Liver (tissue), 7 donors: ENCODE measurements at regions not wholly inside any gene's neighbourhood (a gene's known extent, or its start where the extent isn't known, plus 50 kb on each side); places are given as distances from the start of the nearest gene placed in this dataset.

ENCODE experiments used
- DNase-seq: peaks from one replicate; pipeline ENCODE4 v3.0.0-alpha.2; 2017; ENCODE audit warnings: low spot score
- H3K27ac ChIP-seq, 2 donors: one replicate each; pipeline ENCODE4 v1.7.0; 2013; ENCODE audit warnings: inconsistent platforms in 2 of 2, low read length in 2 of 2, control low read depth in 1 of 2, low read depth in 1 of 2, mild to moderate bottlenecking in 1 of 2
- H3K27me3 ChIP-seq, 4 donors: one replicate each; pipeline versions ENCODE4 v1.6.1 to v1.7.0; 2013; ENCODE audit warnings: low read length in 3 of 4, inconsistent platforms in 1 of 4, mild to moderate bottlenecking in 1 of 4, moderate library complexity in 1 of 4; ENCODE audit not compliant: control insufficient read depth in 4 of 4, insufficient read depth in 4 of 4
- H3K36me3 ChIP-seq, 4 donors: one replicate each; pipeline versions ENCODE4 v1.6.1 to v1.7.0; 2013; ENCODE audit warnings: low read length in 3 of 4, mild to moderate bottlenecking in 3 of 4, low read depth in 1 of 4, moderate library complexity in 1 of 4; ENCODE audit not compliant: control insufficient read depth in 4 of 4, insufficient read depth in 3 of 4
- H3K4me1 ChIP-seq, 4 donors: one replicate each; pipeline versions ENCODE4 v1.6.1 to v1.7.0; 2013; ENCODE audit warnings: low read length in 3 of 4, mild to moderate bottlenecking in 3 of 4, moderate library complexity in 1 of 4; ENCODE audit not compliant: control insufficient read depth in 4 of 4, insufficient read depth in 4 of 4
- H3K4me3 ChIP-seq, 3 donors: one replicate each; pipeline versions ENCODE4 v1.6.1 to v1.7.0; 2013; ENCODE audit warnings: low read length in 3 of 3, control low read depth in 1 of 3, low read depth in 1 of 3, mild to moderate bottlenecking in 1 of 3
- H3K9ac ChIP-seq, 2 donors: one replicate each; pipeline ENCODE4 v1.7.0; 2013; ENCODE audit warnings: low read length in 2 of 2, mild to moderate bottlenecking in 2 of 2, moderate library complexity in 2 of 2, control low read depth in 1 of 2, low read depth in 1 of 2
- H3K9me3 ChIP-seq, 4 donors: one replicate each; pipeline versions ENCODE4 v1.6.1 to v1.7.0; 2013; ENCODE audit warnings: low read length in 3 of 4; ENCODE audit not compliant: control insufficient read depth in 4 of 4
- FOXA2 ChIP-seq: IDR thresholded peaks from 2 replicates; pipeline ENCODE4 v1.6.1; 2016; ENCODE audit warnings: antibody characterized with exemption
- GABPA ChIP-seq, 2 donors: IDR thresholded peaks in 1 of 2; conservative IDR thresholded peaks in 1 of 2; 2 replicates each; pipeline ENCODE4 v1.6.1; 2016; ENCODE audit warnings: antibody characterized with exemption in 2 of 2, mild to moderate bottlenecking in 1 of 2, moderate library complexity in 1 of 2
- HNF4A ChIP-seq, 2 donors: conservative IDR thresholded peaks; 2 replicates each; pipeline ENCODE4 v1.6.1; 2016; ENCODE audit warnings: antibody characterized with exemption in 2 of 2, mild to moderate bottlenecking in 2 of 2
- JUND ChIP-seq, 2 donors: IDR thresholded peaks; 2 replicates each; pipeline ENCODE4 v1.6.1; 2016; ENCODE audit warnings: antibody characterized with exemption in 2 of 2
- NR2F2 ChIP-seq: IDR thresholded peaks from 2 replicates; pipeline ENCODE4 v1.6.1; 2016; ENCODE audit warnings: antibody characterized with exemption
- RAD21 ChIP-seq, 2 donors: IDR thresholded peaks; 2 replicates each; pipeline ENCODE4 v1.6.1; 2016; ENCODE audit warnings: antibody characterized with exemption in 2 of 2, mild to moderate bottlenecking in 2 of 2
- RXRA ChIP-seq, 2 donors: IDR thresholded peaks; 2 replicates each; pipeline ENCODE4 v1.6.1; 2017 to 2018; ENCODE audit warnings: antibody characterized with exemption in 2 of 2, mild to moderate bottlenecking in 1 of 2
- SP1 ChIP-seq: IDR thresholded peaks from 2 replicates; pipeline ENCODE4 v1.6.1; 2018; ENCODE audit warnings: antibody characterized with exemption, mild to moderate bottlenecking
- YY1 ChIP-seq: IDR thresholded peaks from 2 replicates; pipeline ENCODE4 v1.6.1; 2016; ENCODE audit warnings: antibody characterized with exemption, mild to moderate bottlenecking
- WGBS: extraction: QIAGEN DNeasy Blood & Tissue Kit; methylation state at CpG from one replicate; pipeline ENCODE4 v1.1.7; 2013; 5-methylcytosine and 5-hydroxymethylcytosine counted together
- TF ChIP-seq, protein P1 (sequence below): IDR thresholded peaks from 2 replicates; pipeline ENCODE4 v1.6.1; 2016; ENCODE audit warnings: antibody characterized with exemption
- TF ChIP-seq, protein P2 (sequence below): IDR thresholded peaks from 2 replicates; pipeline ENCODE4 v1.6.1; 2016; ENCODE audit warnings: antibody characterized with exemption, mild to moderate bottlenecking
- TF ChIP-seq, protein P3 (sequence below): IDR thresholded peaks from 2 replicates; pipeline ENCODE4 v1.6.1; 2016; ENCODE audit warnings: antibody characterized with exemption
- TF ChIP-seq, protein P4 (sequence below): IDR thresholded peaks from 2 replicates; pipeline ENCODE4 v1.6.1; 2016; ENCODE audit warnings: antibody characterized with exemption
- donor health status: healthy.
- donor health status: healthy.
- donor health status: healthy.
- donor health status: healthy.

DNA sequence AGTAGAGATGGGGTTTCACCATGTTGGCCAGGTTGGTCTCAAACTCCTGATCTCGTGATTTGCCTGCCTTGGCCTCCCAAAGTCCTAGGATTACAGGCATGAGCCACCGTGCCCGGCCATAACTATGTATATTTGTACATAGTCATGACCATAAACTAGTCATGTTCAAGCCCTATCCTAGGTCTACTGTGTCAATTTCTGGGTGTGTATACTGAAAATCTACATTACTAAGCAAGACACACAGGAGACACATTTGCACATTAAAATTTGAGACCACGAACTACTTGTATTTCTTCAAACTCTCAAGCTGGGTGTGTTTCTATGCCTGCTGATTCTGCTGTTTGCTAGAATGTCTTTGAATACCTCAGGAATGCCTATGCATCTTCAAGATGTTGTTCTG, 451.3 kb upstream of the MCTP2 start:
- no peaks in the 10 kb centered on the region for H3K4me1 ChIP-seq
- no peak for DNase-seq
- no peak overlapping the region for H3K27ac ChIP-seq
- H3K36me3 ChIP-seq = no peaks in the 10 kb centered on the region
- H3K9me3 ChIP-seq = peaks cover 0 to 2% (median 0%) of the 10 kb centered on the region in 4 donors
- H3K4me3 ChIP-seq = no peak overlapping the region
- whole genome bisulfite sequencing = 68% methylated on average over 4 of the region's 4 CpGs
- TF ChIP-seq NR2F2 = no peak
- TF ChIP-seq FOXA2 = no peak
- TF ChIP-seq, protein P1, sequence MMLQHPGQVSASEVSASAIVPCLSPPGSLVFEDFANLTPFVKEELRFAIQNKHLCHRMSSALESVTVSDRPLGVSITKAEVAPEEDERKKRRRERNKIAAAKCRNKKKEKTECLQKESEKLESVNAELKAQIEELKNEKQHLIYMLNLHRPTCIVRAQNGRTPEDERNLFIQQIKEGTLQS = no peak
- no peak for TF ChIP-seq SP1
- no peak for TF ChIP-seq YY1
- TF ChIP-seq, protein P2, sequence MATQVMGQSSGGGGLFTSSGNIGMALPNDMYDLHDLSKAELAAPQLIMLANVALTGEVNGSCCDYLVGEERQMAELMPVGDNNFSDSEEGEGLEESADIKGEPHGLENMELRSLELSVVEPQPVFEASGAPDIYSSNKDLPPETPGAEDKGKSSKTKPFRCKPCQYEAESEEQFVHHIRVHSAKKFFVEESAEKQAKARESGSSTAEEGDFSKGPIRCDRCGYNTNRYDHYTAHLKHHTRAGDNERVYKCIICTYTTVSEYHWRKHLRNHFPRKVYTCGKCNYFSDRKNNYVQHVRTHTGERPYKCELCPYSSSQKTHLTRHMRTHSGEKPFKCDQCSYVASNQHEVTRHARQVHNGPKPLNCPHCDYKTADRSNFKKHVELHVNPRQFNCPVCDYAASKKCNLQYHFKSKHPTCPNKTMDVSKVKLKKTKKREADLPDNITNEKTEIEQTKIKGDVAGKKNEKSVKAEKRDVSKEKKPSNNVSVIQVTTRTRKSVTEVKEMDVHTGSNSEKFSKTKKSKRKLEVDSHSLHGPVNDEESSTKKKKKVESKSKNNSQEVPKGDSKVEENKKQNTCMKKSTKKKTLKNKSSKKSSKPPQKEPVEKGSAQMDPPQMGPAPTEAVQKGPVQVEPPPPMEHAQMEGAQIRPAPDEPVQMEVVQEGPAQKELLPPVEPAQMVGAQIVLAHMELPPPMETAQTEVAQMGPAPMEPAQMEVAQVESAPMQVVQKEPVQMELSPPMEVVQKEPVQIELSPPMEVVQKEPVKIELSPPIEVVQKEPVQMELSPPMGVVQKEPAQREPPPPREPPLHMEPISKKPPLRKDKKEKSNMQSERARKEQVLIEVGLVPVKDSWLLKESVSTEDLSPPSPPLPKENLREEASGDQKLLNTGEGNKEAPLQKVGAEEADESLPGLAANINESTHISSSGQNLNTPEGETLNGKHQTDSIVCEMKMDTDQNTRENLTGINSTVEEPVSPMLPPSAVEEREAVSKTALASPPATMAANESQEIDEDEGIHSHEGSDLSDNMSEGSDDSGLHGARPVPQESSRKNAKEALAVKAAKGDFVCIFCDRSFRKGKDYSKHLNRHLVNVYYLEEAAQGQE = no peak
- H3K27me3 ChIP-seq = no peaks in the 10 kb centered on the region
- no peak overlapping the region for H3K9ac ChIP-seq

DNA sequence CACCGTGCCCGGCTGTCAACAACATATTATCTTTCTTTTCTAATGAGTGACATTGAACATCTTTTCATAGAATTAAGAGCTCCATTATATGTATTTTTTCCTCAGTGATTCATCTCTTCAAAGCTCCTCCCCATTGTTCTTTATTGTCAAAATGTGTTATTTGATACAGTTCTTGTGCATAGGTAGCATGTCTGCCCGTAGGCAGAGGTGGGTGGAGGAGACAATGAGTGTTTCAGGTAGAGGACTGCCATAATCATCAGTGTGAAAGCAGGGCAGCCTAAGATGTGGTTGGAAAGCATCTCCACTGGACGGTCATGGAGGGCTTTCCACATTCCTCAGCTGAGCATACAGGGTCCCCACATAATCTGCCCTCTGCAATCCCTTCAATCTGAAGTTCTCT, 452.0 kb upstream of the MCTP2 start:
- H3K9me3 ChIP-seq = peaks cover 0 to 2% (median 0%) of the 10 kb centered on the region in 4 donors
- H3K36me3 ChIP-seq = no peaks in the 10 kb centered on the region
- H3K4me1 ChIP-seq = no peaks in the 10 kb centered on the region
- H3K4me3 ChIP-seq = no peak overlapping the region
- H3K9ac ChIP-seq = no peak overlapping the region
- no peak for DNase-seq
- WGBS = 80% methylated on average over 4 of the region's 4 CpGs
- TF ChIP-seq RAD21 (IDR thresholded peaks at IDR 0.05) (no peak), RXRA (IDR thresholded peaks at IDR 0.05) (no peak), HNF4A (conservative IDR thresholded peaks at IDR 0.05) (no peak), GABPA (IDR thresholded peaks at IDR 0.05 in 1 of 2, conservative IDR thresholded peaks at IDR 0.05 in 1 of 2) (no peak), SP1 (no peak), YY1 (no peak), FOXA2 (no peak), JUND (IDR thresholded peaks at IDR 0.05) (no peak), NR2F2 (no peak)
- TF ChIP-seq, protein P3, sequence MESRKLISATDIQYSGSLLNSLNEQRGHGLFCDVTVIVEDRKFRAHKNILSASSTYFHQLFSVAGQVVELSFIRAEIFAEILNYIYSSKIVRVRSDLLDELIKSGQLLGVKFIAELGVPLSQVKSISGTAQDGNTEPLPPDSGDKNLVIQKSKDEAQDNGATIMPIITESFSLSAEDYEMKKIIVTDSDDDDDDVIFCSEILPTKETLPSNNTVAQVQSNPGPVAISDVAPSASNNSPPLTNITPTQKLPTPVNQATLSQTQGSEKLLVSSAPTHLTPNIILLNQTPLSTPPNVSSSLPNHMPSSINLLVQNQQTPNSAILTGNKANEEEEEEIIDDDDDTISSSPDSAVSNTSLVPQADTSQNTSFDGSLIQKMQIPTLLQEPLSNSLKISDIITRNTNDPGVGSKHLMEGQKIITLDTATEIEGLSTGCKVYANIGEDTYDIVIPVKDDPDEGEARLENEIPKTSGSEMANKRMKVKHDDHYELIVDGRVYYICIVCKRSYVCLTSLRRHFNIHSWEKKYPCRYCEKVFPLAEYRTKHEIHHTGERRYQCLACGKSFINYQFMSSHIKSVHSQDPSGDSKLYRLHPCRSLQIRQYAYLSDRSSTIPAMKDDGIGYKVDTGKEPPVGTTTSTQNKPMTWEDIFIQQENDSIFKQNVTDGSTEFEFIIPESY = no peak
- TF ChIP-seq, protein P1 = no peak
- TF ChIP-seq, protein P2 = no peak
- TF ChIP-seq, protein P4, sequence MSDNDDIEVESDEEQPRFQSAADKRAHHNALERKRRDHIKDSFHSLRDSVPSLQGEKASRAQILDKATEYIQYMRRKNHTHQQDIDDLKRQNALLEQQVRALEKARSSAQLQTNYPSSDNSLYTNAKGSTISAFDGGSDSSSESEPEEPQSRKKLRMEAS = no peak
- H3K27ac ChIP-seq = no peak overlapping the region
- H3K27me3 ChIP-seq = no peaks in the 10 kb centered on the region
